BJ (cell line): ENCODE measurements at regions not wholly inside any gene's neighbourhood (a gene's known extent, or its start where the extent isn't known, plus 50 kb on each side); places are given as distances from the start of the nearest gene placed in this dataset.
"Not testable (repeated sequence)": the region's sequence is repeated elsewhere in the genome, so short reads cannot be mapped to it uniquely, and the experiment has no call there.

Experiments
- CTCF ChIA-PET: fragments of 350-600 bp; formaldehyde crosslinking; extraction: SDS; loops from one replicate; lab custom pipeline; 2021; ENCODE audit warnings: antibody characterized with exemption, inconsistent platforms; lab: Yijun Ruan, JAX
- POLR2A ChIA-PET: fragments of 300-600 bp; sonication (Branson Sonifier 250); formaldehyde crosslinking; extraction: SDS; loops from one replicate; lab custom pipeline; 2021; ENCODE audit warnings: antibody characterized with exemption; lab: Charles Lee
- DNase-seq: peaks from one replicate; pipeline ENCODE4 v3.0.0-alpha.2; 2011; ENCODE audit warnings: low read depth
- H3K27me3 ChIP-seq: 2 replicates; pipeline ENCODE4 v1.6.0; 2011; ENCODE audit warnings: low read length; ENCODE audit not compliant: control insufficient read depth, insufficient read depth
- H3K36me3 ChIP-seq: 2 replicates; pipeline ENCODE4 v1.5.1; 2011; ENCODE audit warnings: low read length; ENCODE audit not compliant: control insufficient read depth, insufficient read depth
- H3K4me3 ChIP-seq: 2 replicates; pipeline ENCODE4 v1.5.1; 2011; ENCODE audit warnings: low read depth, mild to moderate bottlenecking, control low read depth, low read length
- CTCF ChIP-seq: IDR thresholded peaks from 2 replicates; pipeline ENCODE4 v1.5.1; 2011; ENCODE audit warnings: low read depth, mild to moderate bottlenecking, control low read depth, inconsistent platforms, low read length, moderate library complexity; ENCODE audit not compliant: insufficient read depth

GRCh38 chr2:7639476-7639875, 722.3 kb downstream of the RNF144A start:
- no peaks in the 10 kb centered on the region for H3K36me3 ChIP-seq
- no peaks in the 10 kb centered on the region for H3K27me3 ChIP-seq
- CTCF ChIA-PET = no interaction called here
- POLR2A ChIA-PET = no interaction called here
- no peak overlapping the region for H3K4me3 ChIP-seq
- TF ChIP-seq CTCF = no peak
- DNase-seq = no peak

GRCh38 chr2:7641272-7641671, 724.1 kb downstream of the RNF144A start:
- POLR2A ChIA-PET, H3K4me3 ChIP-seq, CTCF ChIA-PET, DNase-seq, H3K27me3 ChIP-seq, H3K36me3 ChIP-seq: not testable (repeated sequence)

- TF ChIP-seq CTCF = no peak
- H3K4me3 ChIP-seq = no peak overlapping the region
- no peaks in the 10 kb centered on the region for H3K27me3 ChIP-seq
- ChIA-PET POLR2A (interaction anchor here (0.5 kb wide), 1 partner anchor 801 kb away, joined by 3 read pairs; no protein-coding TSS in a partner anchor), CTCF (interaction anchor here (1.0 to 2.1 kb wide), 3 partner anchors 25 to 135 kb away, joined by 3 to 6 read pairs (median 3); no protein-coding TSS in a partner anchor)
- no peak for DNase-seq
- H3K36me3 ChIP-seq = no peaks in the 10 kb centered on the region
Observed at GRCh38 chr2:7646024-7646423, 728.8 kb downstream of the RNF144A start.

GRCh38 chr2:7646661-7647060, 729.4 kb downstream of the RNF144A start:
- CTCF ChIA-PET = interaction anchor here (1.0 to 2.1 kb wide), 3 partner anchors 25 to 136 kb away, joined by 3 to 6 read pairs (median 3); no protein-coding TSS in a partner anchor
- no peak overlapping the region for H3K4me3 ChIP-seq
- POLR2A ChIA-PET = interaction anchor here (0.5 to 0.6 kb wide), 2 partner anchors 737 to 800 kb away, joined by 3 read pairs; no protein-coding TSS in a partner anchor
- no peaks in the 10 kb centered on the region for H3K36me3 ChIP-seq
- no peak for DNase-seq
- TF ChIP-seq CTCF = no peak
- no peaks in the 10 kb centered on the region for H3K27me3 ChIP-seq

- H3K36me3 ChIP-seq = no peaks in the 10 kb centered on the region
- ChIA-PET CTCF (no interaction called here), POLR2A (no interaction called here)
- H3K27me3 ChIP-seq = no peaks in the 10 kb centered on the region
- DNase-seq = no peak
- TF ChIP-seq CTCF = no peak
- no peak overlapping the region for H3K4me3 ChIP-seq
Observed at GRCh38 chr2:7648221-7648795, 731.1 kb downstream of the RNF144A start.
